Memory B cell (primary cell): ENCODE measurements at regions not wholly inside any gene's neighbourhood (a gene's known extent, or its start where the extent isn't known, plus 50 kb on each side); places are given as distances from the start of the nearest gene placed in this dataset.

ENCODE experiments used
- ATAC-seq: fragments of 150-1000 bp; cut with Tn5 transposase; 2 replicates; pipeline ENCODE4 v1.10.0; 2021; ENCODE audit warnings: low read depth, mild to moderate bottlenecking, moderate library complexity
- DNase-seq, 2 donors: peaks; one replicate each; pipeline ENCODE4 v3.0.0; 2022; ENCODE audit warnings: low spot score in 2 of 2
- H3K27ac Mint-ChIP-seq: one replicate; pipeline ENCODE4 v1.8.0; 2022; ENCODE audit warnings: mild to moderate bottlenecking, moderate library complexity, mixed read lengths
- H3K27me3 Mint-ChIP-seq: one replicate; pipeline ENCODE4 v1.8.0; 2022; ENCODE audit warnings: mixed read lengths
- H3K36me3 Mint-ChIP-seq: one replicate; pipeline ENCODE4 v1.8.0; 2022; ENCODE audit warnings: mild to moderate bottlenecking, mixed read lengths
- H3K4me1 Mint-ChIP-seq: one replicate; pipeline ENCODE4 v1.8.0; 2022; ENCODE audit warnings: mixed read lengths
- H3K4me3 Mint-ChIP-seq: one replicate; pipeline ENCODE4 v1.8.0; 2022; ENCODE audit warnings: mild to moderate bottlenecking, moderate library complexity, mixed read lengths
- H3K9me3 Mint-ChIP-seq: one replicate; pipeline ENCODE4 v1.8.0; 2022; ENCODE audit warnings: mixed read lengths

- Mint-ChIP-seq H3K36me3 (no peaks in the 10 kb centered on the region), H3K27me3 (no peaks in the 10 kb centered on the region), H3K4me3 (no peak overlapping the region), H3K27ac (no peak overlapping the region), H3K4me1 (no peaks in the 10 kb centered on the region), H3K9me3 (no peaks in the 10 kb centered on the region)
- ATAC-seq (no peak), DNase-seq (no peak)
Observed at GRCh38 chr15:96578393-96578792, 247.9 kb downstream of the NR2F2 start.

GRCh38 chr15:96581371-96581770 lies 250.9 kb downstream of the NR2F2 start:
- H3K4me3 Mint-ChIP-seq: no peak overlapping the region
- H3K27ac Mint-ChIP-seq: no peak overlapping the region
- no peaks in the 10 kb centered on the region for H3K4me1 Mint-ChIP-seq
- H3K9me3 Mint-ChIP-seq: peaks cover 2% of the 10 kb centered on the region
- ATAC-seq (no peak), DNase-seq (no peak)
- no peaks in the 10 kb centered on the region for H3K36me3 Mint-ChIP-seq
- H3K27me3 Mint-ChIP-seq: peaks cover 2% of the 10 kb centered on the region

- no peaks in the 10 kb centered on the region for H3K36me3 Mint-ChIP-seq
- H3K9me3 Mint-ChIP-seq: peaks cover 2% of the 10 kb centered on the region
- no peak for ATAC-seq
- H3K27ac Mint-ChIP-seq: no peak overlapping the region
- H3K4me3 Mint-ChIP-seq: no peak overlapping the region
- no peak for DNase-seq
- H3K4me1 Mint-ChIP-seq: no peaks in the 10 kb centered on the region
- peaks cover 2% of the 10 kb centered on the region for H3K27me3 Mint-ChIP-seq
Observed at GRCh38 chr15:96582473-96582872, 252.0 kb downstream of the NR2F2 start.

- Mint-ChIP-seq H3K27ac (no peak overlapping the region), H3K9me3 (peaks cover 2% of the 10 kb centered on the region), H3K4me1 (no peaks in the 10 kb centered on the region), H3K36me3 (no peaks in the 10 kb centered on the region), H3K27me3 (peaks cover 2% of the 10 kb centered on the region), H3K4me3 (no peak overlapping the region)
- ATAC-seq (no peak), DNase-seq (no peak)
Observed at GRCh38 chr15:96583671-96584070, 253.2 kb downstream of the NR2F2 start.

- H3K9me3 Mint-ChIP-seq: peaks cover 2% of the 10 kb centered on the region
- ATAC-seq (no peak), DNase-seq (no peak)
Observed at GRCh38 chr15:96585484-96586386, 255.2 kb downstream of the NR2F2 start.

GRCh38 chr15:96586901-96587300 lies 256.4 kb downstream of the NR2F2 start:
- Mint-ChIP-seq H3K36me3 (no peaks in the 10 kb centered on the region), H3K27me3 (peaks cover 2% of the 10 kb centered on the region), H3K4me1 (no peaks in the 10 kb centered on the region), H3K4me3 (no peak overlapping the region), H3K27ac (no peak overlapping the region), H3K9me3 (peaks cover 2% of the 10 kb centered on the region)
- no peak for ATAC-seq
- no peak for DNase-seq

More at GRCh38 chr15:96585484-96586386, 255.2 kb downstream of the NR2F2 start:
- Mint-ChIP-seq H3K4me3 (no peak overlapping the region), H3K36me3 (no peaks in the 10 kb centered on the region), H3K4me1 (no peaks in the 10 kb centered on the region), H3K27me3 (peaks cover 2% of the 10 kb centered on the region), H3K27ac (no peak overlapping the region)

GRCh38 chr15:96589864-96590263 lies 259.4 kb downstream of the NR2F2 start:
- no peaks in the 10 kb centered on the region for H3K36me3 Mint-ChIP-seq
- no peak for DNase-seq
- H3K4me1 Mint-ChIP-seq: no peaks in the 10 kb centered on the region
- H3K27ac Mint-ChIP-seq: no peak overlapping the region
- H3K27me3 Mint-ChIP-seq: no peaks in the 10 kb centered on the region
- no peaks in the 10 kb centered on the region for H3K9me3 Mint-ChIP-seq
- H3K4me3 Mint-ChIP-seq: no peak overlapping the region
- no peak for ATAC-seq

- DNase-seq (no peak), ATAC-seq (no peak)
- no peak overlapping the region for H3K4me3 Mint-ChIP-seq
- no peak overlapping the region for H3K27ac Mint-ChIP-seq
- H3K4me1 Mint-ChIP-seq: no peaks in the 10 kb centered on the region
- H3K36me3 Mint-ChIP-seq: no peaks in the 10 kb centered on the region
- peaks cover 1% of the 10 kb centered on the region for H3K9me3 Mint-ChIP-seq
- no peaks in the 10 kb centered on the region for H3K27me3 Mint-ChIP-seq
Observed at GRCh38 chr15:96593735-96594134, 263.2 kb downstream of the NR2F2 start.

- Mint-ChIP-seq H3K4me3 (no peak overlapping the region), H3K9me3 (peaks cover 1% of the 10 kb centered on the region), H3K27ac (no peak overlapping the region), H3K36me3 (no peaks in the 10 kb centered on the region), H3K4me1 (no peaks in the 10 kb centered on the region), H3K27me3 (no peaks in the 10 kb centered on the region)
- no peak for DNase-seq
- no peak for ATAC-seq
Observed at GRCh38 chr15:96595951-96596350, 265.5 kb downstream of the NR2F2 start.

- Mint-ChIP-seq H3K4me3 (no peak overlapping the region), H3K9me3 (peaks cover 1% of the 10 kb centered on the region), H3K36me3 (no peaks in the 10 kb centered on the region), H3K4me1 (no peaks in the 10 kb centered on the region), H3K27ac (no peak overlapping the region), H3K27me3 (no peaks in the 10 kb centered on the region)
- ATAC-seq: no peak
- no peak for DNase-seq
Observed at GRCh38 chr15:96598514-96598913, 268.0 kb downstream of the NR2F2 start.

- Mint-ChIP-seq H3K36me3 (no peaks in the 10 kb centered on the region), H3K9me3 (peaks cover 1% of the 10 kb centered on the region), H3K27me3 (no peaks in the 10 kb centered on the region), H3K4me1 (no peaks in the 10 kb centered on the region), H3K4me3 (no peak overlapping the region), H3K27ac (no peak overlapping the region)
- DNase-seq (no peak), ATAC-seq (no peak)
Observed at GRCh38 chr15:96599268-96599667, 268.8 kb downstream of the NR2F2 start.

GRCh38 chr15:96600350-96600749 lies 269.9 kb downstream of the NR2F2 start:
- DNase-seq (no peak), ATAC-seq (no peak)
- H3K4me1 Mint-ChIP-seq: no peaks in the 10 kb centered on the region
- H3K27me3 Mint-ChIP-seq: no peaks in the 10 kb centered on the region
- H3K36me3 Mint-ChIP-seq: no peaks in the 10 kb centered on the region
- H3K4me3 Mint-ChIP-seq: no peak overlapping the region
- H3K9me3 Mint-ChIP-seq: peaks cover 1% of the 10 kb centered on the region
- no peak overlapping the region for H3K27ac Mint-ChIP-seq

- DNase-seq (no peak), ATAC-seq (no peak)
- Mint-ChIP-seq H3K27ac (no peak overlapping the region), H3K4me3 (no peak overlapping the region), H3K4me1 (no peaks in the 10 kb centered on the region), H3K9me3 (no peaks in the 10 kb centered on the region), H3K27me3 (no peaks in the 10 kb centered on the region), H3K36me3 (no peaks in the 10 kb centered on the region)
Observed at GRCh38 chr15:96606617-96607016, 276.1 kb downstream of the NR2F2 start.

- H3K4me3 Mint-ChIP-seq: no peak overlapping the region
- no peaks in the 10 kb centered on the region for H3K36me3 Mint-ChIP-seq
- peaks cover 2% of the 10 kb centered on the region for H3K9me3 Mint-ChIP-seq
- H3K4me1 Mint-ChIP-seq: no peaks in the 10 kb centered on the region
- ATAC-seq (no peak), DNase-seq (no peak)
- no peaks in the 10 kb centered on the region for H3K27me3 Mint-ChIP-seq
- H3K27ac Mint-ChIP-seq: no peak overlapping the region
Observed at GRCh38 chr15:96610757-96611156, 280.3 kb downstream of the NR2F2 start.

GRCh38 chr15:96612917-96613316 lies 282.4 kb downstream of the NR2F2 start:
- DNase-seq: no peak
- Mint-ChIP-seq H3K4me3 (no peak overlapping the region), H3K36me3 (no peaks in the 10 kb centered on the region), H3K9me3 (peaks cover 2% of the 10 kb centered on the region), H3K27ac (no peak overlapping the region), H3K27me3 (no peaks in the 10 kb centered on the region), H3K4me1 (no peaks in the 10 kb centered on the region)
- no peak for ATAC-seq
